ENCODE measurements at regions not wholly inside any gene's neighbourhood (a gene's known extent, or its start where the extent isn't known, plus 50 kb on each side); places are given as distances from the start of the nearest gene placed in this dataset.
A peak's percentile ranks its signal among the peaks of the same experiment; 100 is the strongest.

GRCh38 chr12:27907766-27908165, 64.8 kb downstream of the PTHLH start:
- no peak for DNase-seq (ENCODE audit: low read depth)

GRCh38 chr12:27906658-27907473, 65.7 kb downstream of the PTHLH start:
- no peak for DNase-seq (ENCODE audit: low read depth)

- DNase-seq (ENCODE audit: low read depth) = no peak
Observed at GRCh38 chr12:27906127-27906500, 66.4 kb downstream of the PTHLH start.

- no peak for DNase-seq (ENCODE audit: low read depth)
Observed at GRCh38 chr12:27905285-27906126, 67.0 kb downstream of the PTHLH start.

- DNase-seq (ENCODE audit: low read depth) = no peak
Observed at GRCh38 chr12:27902651-27903050, 69.9 kb downstream of the PTHLH start.

- no peak for DNase-seq (ENCODE audit: low read depth)
Observed at GRCh38 chr12:27901959-27902358, 70.6 kb downstream of the PTHLH start.

GRCh38 chr12:27900920-27901879, 71.3 kb downstream of the PTHLH start:
- DNase-seq (ENCODE audit: low read depth) = no peak

- DNase-seq (ENCODE audit: low read depth) = peak; percentile 68
Observed at GRCh38 chr12:27899151-27899661, 73.3 kb downstream of the PTHLH start.

GRCh38 chr12:27898022-27898421, 74.5 kb downstream of the PTHLH start:
- no peak for DNase-seq (ENCODE audit: low read depth)

GRCh38 chr12:27896419-27896990, 76.0 kb downstream of the PTHLH start:
- DNase-seq (ENCODE audit: low read depth) = no peak

- no peak for DNase-seq (ENCODE audit: low read depth)
Observed at GRCh38 chr12:27894309-27894708, 78.2 kb downstream of the PTHLH start.

GRCh38 chr12:27879708-27880107, 92.8 kb downstream of the PTHLH start:
- no peak for DNase-seq (ENCODE audit: low read depth)

GRCh38 chr12:27875677-27876076, 95.6 kb upstream of the MANSC4 start:
- no peak for DNase-seq (ENCODE audit: low read depth)

- no peak for DNase-seq (ENCODE audit: low read depth)
Observed at GRCh38 chr12:27873010-27873409, 93.0 kb upstream of the MANSC4 start.

- DNase-seq (ENCODE audit: low read depth) = no peak
Observed at GRCh38 chr12:27871946-27872345, 91.9 kb upstream of the MANSC4 start.

GRCh38 chr12:27870939-27871338, 90.9 kb upstream of the MANSC4 start:
- DNase-seq (ENCODE audit: low read depth) = peak; percentile 84

GRCh38 chr12:27869567-27869966, 89.5 kb upstream of the MANSC4 start:
- no peak for DNase-seq (ENCODE audit: low read depth)

GRCh38 chr12:27868139-27868538, 88.1 kb upstream of the MANSC4 start:
- peak; percentile 85 for DNase-seq (ENCODE audit: low read depth)

GRCh38 chr12:27866373-27867101, 86.5 kb upstream of the MANSC4 start:
- DNase-seq (ENCODE audit: low read depth) = peak; percentile 80

- peak; percentile 73 for DNase-seq (ENCODE audit: low read depth)
Observed at GRCh38 chr12:27865421-27865820, 85.4 kb upstream of the MANSC4 start.

- no peak for DNase-seq (ENCODE audit: low read depth)
Observed at GRCh38 chr12:27864521-27864920, 84.5 kb upstream of the MANSC4 start.
